Naive thymus-derived CD4-positive, alpha-beta T cell (primary cell): ENCODE measurements at regions not wholly inside any gene's neighbourhood (a gene's known extent, or its start where the extent isn't known, plus 50 kb on each side); places are given as distances from the start of the nearest gene placed in this dataset.

ENCODE experiments used
- ATAC-seq: fragments of 150-1000 bp; cut with Tn5 transposase; 2 replicates; pipeline ENCODE4 v1.10.0; 2021; ENCODE audit warnings: mild to moderate bottlenecking, moderate library complexity
- CTCF ChIA-PET: fragments of 350-600 bp; sonication (Branson Sonifier 250); formaldehyde crosslinking; loops from one replicate; lab custom pipeline; 2021; ENCODE audit warnings: antibody characterized with exemption; lab: Charles Lee
- POLR2A ChIA-PET: fragments of 350-600 bp; sonication (Branson Sonifier 250); formaldehyde crosslinking; loops from one replicate; lab custom pipeline; 2021; ENCODE audit warnings: antibody characterized with exemption, inconsistent platforms; lab: Charles Lee
- DNase-seq, 9 donors: peaks; one replicate each; pipeline versions ENCODE4 v3.0.0 to v3.0.0-alpha.2; 2020 to 2022; ENCODE audit warnings: mixed read lengths in 1 of 9
- H3K27ac ChIP-seq: one replicate; pipeline ENCODE4 v1.7.0; 2013; ENCODE audit warnings: mild to moderate bottlenecking, low read depth, low read length, moderate library complexity
- H3K27me3 ChIP-seq, 2 donors: one replicate each; pipeline ENCODE4 v1.7.0; 2013; ENCODE audit warnings: low read length in 2 of 2, mild to moderate bottlenecking in 2 of 2, moderate library complexity in 2 of 2; ENCODE audit not compliant: control insufficient read depth in 2 of 2, insufficient read depth in 2 of 2
- H3K36me3 ChIP-seq, 3 experiments: 1 replicate in 2 of 3; 2 replicates in 1 of 3; pipeline ENCODE4 v1.7.0; 2013; ENCODE audit warnings: low read length in 3 of 3, mild to moderate bottlenecking in 3 of 3, moderate library complexity in 1 of 3; ENCODE audit not compliant: insufficient read depth in 3 of 3, control insufficient read depth in 2 of 3
- H3K4me1 ChIP-seq, 2 donors: one replicate each; pipeline ENCODE4 v1.7.0; 2013; ENCODE audit warnings: low read length in 2 of 2, mild to moderate bottlenecking in 2 of 2, moderate library complexity in 1 of 2; ENCODE audit not compliant: control insufficient read depth in 2 of 2, insufficient read depth in 2 of 2
- H3K4me3 ChIP-seq: 2 replicates; pipeline ENCODE4 v1.7.0; 2013; ENCODE audit warnings: mild to moderate bottlenecking, low read length
- H3K9me3 ChIP-seq, 3 experiments: 1 replicate in 2 of 3; 2 replicates in 1 of 3; pipeline ENCODE4 v1.7.0; 2013; ENCODE audit warnings: low read length in 3 of 3; ENCODE audit not compliant: control insufficient read depth in 2 of 3
- H3K27ac Mint-ChIP-seq, 9 donors: one replicate each; pipeline ENCODE4 v1.8.0; 2020 to 2022; ENCODE audit warnings: mixed read lengths in 9 of 9, mild to moderate bottlenecking in 8 of 9, moderate library complexity in 5 of 9, inconsistent platforms in 2 of 9
- H3K27me3 Mint-ChIP-seq, 5 donors: one replicate each; pipeline ENCODE4 v1.8.0; 2021 to 2022; ENCODE audit warnings: mixed read lengths in 5 of 5, mild to moderate bottlenecking in 1 of 5
- H3K36me3 Mint-ChIP-seq, 5 donors: one replicate each; pipeline ENCODE4 v1.8.0; 2020 to 2022; ENCODE audit warnings: mixed read lengths in 5 of 5, mild to moderate bottlenecking in 3 of 5, inconsistent platforms in 1 of 5
- H3K4me1 Mint-ChIP-seq, 7 donors: one replicate each; pipeline ENCODE4 v1.8.0; 2020 to 2022; ENCODE audit warnings: mixed read lengths in 7 of 7, mild to moderate bottlenecking in 3 of 7, inconsistent platforms in 1 of 7
- H3K4me3 Mint-ChIP-seq, 10 donors: one replicate each; pipeline ENCODE4 v1.8.0; 2020 to 2022; ENCODE audit warnings: mild to moderate bottlenecking in 10 of 10, mixed read lengths in 10 of 10, moderate library complexity in 6 of 10, inconsistent platforms in 2 of 10
- H3K9me3 Mint-ChIP-seq, 11 donors: one replicate each; pipeline ENCODE4 v1.8.0; 2020 to 2022; ENCODE audit warnings: mixed read lengths in 11 of 11, mild to moderate bottlenecking in 4 of 11, inconsistent platforms in 1 of 11, moderate library complexity in 1 of 11
- intact Hi-C, 2 donors: fragments of 100-400 bp; cut with micrococcal nuclease; formaldehyde crosslinking; loops; one replicate each; pipeline ENCODE4 v1.15.1; 2023

GRCh38 chr21:39118061-39118460 is 65.2 kb downstream of the PSMG1 start:
- no peak overlapping the region for H3K27ac ChIP-seq
- CTCF ChIA-PET: no interaction called here
- Mint-ChIP-seq H3K36me3 (peaks cover 2 to 9% (median 8%) of the 10 kb centered on the region in 5 donors), H3K4me1 (peaks cover 0 to 7% (median 0%) of the 10 kb centered on the region in 7 donors), H3K27ac (peak overlapping the region in 1 of 9 donors; percentile 39), H3K27me3 (peaks cover 0 to 8% (median 5%) of the 10 kb centered on the region in 5 donors), H3K9me3 (peaks cover 0 to 24% (median 6%) of the 10 kb centered on the region in 11 donors), H3K4me3 (no peak overlapping the region)
- DNase-seq: no peak
- no peak for ATAC-seq
- no peaks in the 10 kb centered on the region for H3K4me1 ChIP-seq
- intact Hi-C loops: no loop called here
- H3K36me3 ChIP-seq: no peaks in the 10 kb centered on the region
- no peak overlapping the region for H3K4me3 ChIP-seq
- no peaks in the 10 kb centered on the region for H3K27me3 ChIP-seq
- no peaks in the 10 kb centered on the region for H3K9me3 ChIP-seq
- POLR2A ChIA-PET: no interaction called here

GRCh38 chr21:39117440-39117970 is 65.7 kb downstream of the PSMG1 start:
- H3K9me3 ChIP-seq: no peaks in the 10 kb centered on the region
- Mint-ChIP-seq H3K36me3 (peaks cover 2 to 8% (median 8%) of the 10 kb centered on the region in 5 donors), H3K27ac (peak overlapping the region in 1 of 9 donors; percentile 39), H3K4me3 (no peak overlapping the region), H3K27me3 (peaks cover 0 to 8% (median 5%) of the 10 kb centered on the region in 5 donors), H3K4me1 (peaks cover 0 to 7% (median 0%) of the 10 kb centered on the region in 7 donors), H3K9me3 (peaks cover 0 to 18% (median 6%) of the 10 kb centered on the region in 11 donors)
- ChIA-PET CTCF (no interaction called here), POLR2A (no interaction called here)
- no peak for ATAC-seq
- H3K27me3 ChIP-seq: no peaks in the 10 kb centered on the region
- no peak overlapping the region for H3K27ac ChIP-seq
- intact Hi-C loops: no loop called here
- H3K4me3 ChIP-seq: no peak overlapping the region
- H3K4me1 ChIP-seq: no peaks in the 10 kb centered on the region
- no peaks in the 10 kb centered on the region for H3K36me3 ChIP-seq
- no peak for DNase-seq

GRCh38 chr21:39116761-39117439 is 66.4 kb downstream of the PSMG1 start:
- ATAC-seq: no peak
- Mint-ChIP-seq H3K36me3 (peaks cover 0 to 3% (median 2%) of the 10 kb centered on the region in 5 donors), H3K27ac (no peak overlapping the region), H3K4me3 (no peak overlapping the region), H3K9me3 (peaks cover 0 to 12% (median 1%) of the 10 kb centered on the region in 11 donors), H3K4me1 (peaks cover 0 to 3% (median 0%) of the 10 kb centered on the region in 7 donors), H3K27me3 (peaks cover 0 to 8% (median 5%) of the 10 kb centered on the region in 5 donors)
- H3K27ac ChIP-seq: no peak overlapping the region
- H3K4me1 ChIP-seq: no peaks in the 10 kb centered on the region
- DNase-seq: no peak
- H3K27me3 ChIP-seq: no peaks in the 10 kb centered on the region
- H3K9me3 ChIP-seq: no peaks in the 10 kb centered on the region
- ChIA-PET POLR2A (no interaction called here), CTCF (no interaction called here)
- H3K36me3 ChIP-seq: no peaks in the 10 kb centered on the region
- H3K4me3 ChIP-seq: no peak overlapping the region
- intact Hi-C loops: no loop called here

GRCh38 chr21:39115576-39116235 is 67.5 kb downstream of the PSMG1 start:
- CTCF ChIA-PET: no interaction called here
- Mint-ChIP-seq H3K4me3 (no peak overlapping the region), H3K9me3 (peaks cover 0 to 7% (median 0%) of the 10 kb centered on the region in 11 donors), H3K27ac (no peak overlapping the region), H3K27me3 (peaks cover 0 to 11% (median 5%) of the 10 kb centered on the region in 5 donors), H3K36me3 (no peaks in the 10 kb centered on the region), H3K4me1 (no peaks in the 10 kb centered on the region)
- H3K4me3 ChIP-seq: no peak overlapping the region
- ATAC-seq (no peak), DNase-seq (no peak)
- POLR2A ChIA-PET: no interaction called here
- no peaks in the 10 kb centered on the region for H3K36me3 ChIP-seq
- H3K27me3 ChIP-seq: no peaks in the 10 kb centered on the region
- intact Hi-C loops: no loop called here
- no peaks in the 10 kb centered on the region for H3K9me3 ChIP-seq
- no peak overlapping the region for H3K27ac ChIP-seq
- no peaks in the 10 kb centered on the region for H3K4me1 ChIP-seq

GRCh38 chr21:39114871-39115575 is 68.2 kb downstream of the PSMG1 start:
- no peak overlapping the region for H3K4me3 Mint-ChIP-seq
- CTCF ChIA-PET: no interaction called here
- DNase-seq (no peak), ATAC-seq (no peak)
- no peaks in the 10 kb centered on the region for H3K27me3 ChIP-seq
- H3K4me3 ChIP-seq: no peak overlapping the region
- H3K27me3 Mint-ChIP-seq: peaks cover 0 to 11% (median under 1%) of the 10 kb centered on the region in 5 donors
- peaks cover 0 to 3% (median 0%) of the 10 kb centered on the region in 11 donors for H3K9me3 Mint-ChIP-seq
- intact Hi-C loops: no loop called here
- H3K36me3 Mint-ChIP-seq: no peaks in the 10 kb centered on the region
- no peaks in the 10 kb centered on the region for H3K36me3 ChIP-seq
- no peak overlapping the region for H3K27ac ChIP-seq
- no peaks in the 10 kb centered on the region for H3K9me3 ChIP-seq
- no peaks in the 10 kb centered on the region for H3K4me1 ChIP-seq
- POLR2A ChIA-PET: no interaction called here
- no peaks in the 10 kb centered on the region for H3K4me1 Mint-ChIP-seq
- H3K27ac Mint-ChIP-seq: no peak overlapping the region

DNA sequence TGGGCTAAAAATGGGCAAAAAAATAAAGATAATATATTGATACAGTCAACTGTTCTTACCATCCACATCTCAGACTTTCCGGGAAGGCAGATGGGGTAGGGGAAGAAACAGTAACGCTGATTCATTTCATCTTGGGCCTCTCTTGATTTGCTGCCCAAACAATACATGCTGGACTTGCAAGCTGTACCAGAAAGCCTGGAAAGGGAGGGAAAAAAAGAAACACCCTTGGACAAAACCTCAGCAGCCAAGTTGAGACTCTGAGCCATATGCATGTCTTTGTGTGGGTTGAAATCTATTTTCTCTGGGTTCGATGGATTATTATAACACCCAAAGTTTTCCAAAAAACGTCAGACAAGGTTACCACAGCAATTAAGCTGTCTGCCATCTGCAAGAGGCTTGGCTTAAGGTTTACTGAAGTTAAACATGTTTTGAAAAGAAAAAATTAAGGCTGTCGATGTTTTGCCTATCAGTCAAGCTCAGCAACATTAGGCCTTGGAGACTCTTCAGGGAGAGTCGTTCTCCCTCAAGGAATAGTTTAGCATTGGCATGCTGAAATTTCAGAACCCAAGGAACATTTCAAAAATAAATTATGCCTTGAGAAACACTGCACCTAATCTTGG is 71.2 kb downstream of the PSMG1 start:
- DNase-seq (no peak), ATAC-seq (no peak)
- Histone ChIP-seq H3K36me3 (no peaks in the 10 kb centered on the region), H3K9me3 (no peaks in the 10 kb centered on the region), H3K4me3 (no peak overlapping the region), H3K4me1 (no peaks in the 10 kb centered on the region), H3K27ac (no peak overlapping the region), H3K27me3 (no peaks in the 10 kb centered on the region)
- POLR2A ChIA-PET: no interaction called here
- H3K9me3 Mint-ChIP-seq: no peaks in the 10 kb centered on the region
- peaks cover 0 to 16% (median 6%) of the 10 kb centered on the region in 5 donors for H3K27me3 Mint-ChIP-seq
- H3K27ac Mint-ChIP-seq: no peak overlapping the region
- peaks cover 0 to 1% (median 0%) of the 10 kb centered on the region in 7 donors for H3K4me1 Mint-ChIP-seq
- H3K4me3 Mint-ChIP-seq: no peak overlapping the region
- no peaks in the 10 kb centered on the region for H3K36me3 Mint-ChIP-seq
- intact Hi-C loops: no loop called here
- CTCF ChIA-PET: no interaction called here
